Fibroblast of pulmonary artery (primary cell): ENCODE measurements at regions not wholly inside any gene's neighbourhood (a gene's known extent, or its start where the extent isn't known, plus 50 kb on each side); places are given as distances from the start of the nearest gene placed in this dataset.
"Not testable (repeated sequence)": the region's sequence is repeated elsewhere in the genome, so short reads cannot be mapped to it uniquely, and the experiment has no call there.

Experiments
- DNase-seq: peaks from one replicate; pipeline ENCODE4 v3.0.0-alpha.2; 2010; ENCODE audit warnings: low read depth
- H3K4me3 ChIP-seq: replicated peaks from 2 replicates; pipeline ENCODE4 v1.5.1; 2011; ENCODE audit warnings: low read depth, mild to moderate bottlenecking, control low read depth, low read length, moderate library complexity
- CTCF ChIP-seq: IDR thresholded peaks from 2 replicates; pipeline ENCODE4 v1.5.1; 2011; ENCODE audit warnings: mild to moderate bottlenecking, control low read depth, low read length, inconsistent platforms; ENCODE audit errors: missing control alignments

DNA sequence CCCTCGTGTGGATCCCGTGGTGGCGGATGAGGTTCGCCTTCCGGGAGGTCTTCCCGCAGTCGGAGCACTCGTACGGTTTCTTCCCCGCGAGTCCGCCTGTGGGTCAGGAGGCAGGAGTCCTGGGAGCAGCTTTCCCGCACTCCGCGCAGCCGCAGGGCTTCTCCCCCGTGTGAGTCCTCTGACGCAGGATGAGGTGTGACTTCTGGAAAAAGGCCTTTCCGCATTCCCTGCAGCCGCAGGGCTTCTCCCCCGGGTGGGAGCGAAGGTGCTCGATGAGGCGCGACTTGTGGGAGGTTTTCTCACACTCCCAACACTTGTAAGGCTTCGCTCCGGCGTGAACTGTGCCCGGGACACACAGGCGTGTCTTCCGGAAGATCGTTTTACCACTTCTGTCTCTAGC lies 68.8 kb upstream of the WIPI2 start:
- not testable (repeated sequence) for H3K4me3 ChIP-seq, DNase-seq

GRCh38 chr7:5131238-5131637 lies 58.8 kb upstream of the WIPI2 start:
- not testable (repeated sequence) for DNase-seq, H3K4me3 ChIP-seq

- no peak for TF ChIP-seq CTCF
- no peak overlapping the region for H3K4me3 ChIP-seq
- no peak for DNase-seq
Measured at GRCh38 chr7:5132539-5132938, 57.5 kb upstream of the WIPI2 start.

DNA sequence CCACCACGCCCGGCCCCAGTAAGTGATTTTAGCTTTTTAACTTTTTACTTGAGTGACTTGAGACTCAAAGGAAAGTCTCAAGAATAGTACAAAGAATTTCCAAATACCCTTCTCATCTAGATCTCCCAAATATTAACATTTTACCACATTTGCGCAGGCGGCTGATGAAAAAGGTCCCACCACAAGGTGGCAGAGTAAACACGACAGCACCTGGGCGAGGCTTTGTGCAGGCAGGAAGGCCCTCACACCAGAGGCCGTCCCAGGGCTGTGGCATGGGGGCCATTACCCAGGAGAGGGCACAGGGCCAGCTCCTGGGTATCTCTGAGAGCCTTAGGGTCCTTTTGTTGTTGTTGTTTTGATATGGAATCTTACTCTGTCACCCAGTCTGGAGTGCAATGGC lies 50.0 kb upstream of the WIPI2 start:
- TF ChIP-seq CTCF = peak; percentile 48
- DNase-seq = peak; percentile 41
- H3K4me3 ChIP-seq = no peak overlapping the region
